NCI-H1694 (cell line): ENCODE measurements at regions not wholly inside any gene's neighbourhood (a gene's known extent, or its start where the extent isn't known, plus 50 kb on each side); places are given as distances from the start of the nearest gene placed in this dataset.

Experiments used
- DNase-seq: peaks from one replicate; lab custom pipeline; 2025; lab: John Stamatoyannopoulos, UW

DNA sequence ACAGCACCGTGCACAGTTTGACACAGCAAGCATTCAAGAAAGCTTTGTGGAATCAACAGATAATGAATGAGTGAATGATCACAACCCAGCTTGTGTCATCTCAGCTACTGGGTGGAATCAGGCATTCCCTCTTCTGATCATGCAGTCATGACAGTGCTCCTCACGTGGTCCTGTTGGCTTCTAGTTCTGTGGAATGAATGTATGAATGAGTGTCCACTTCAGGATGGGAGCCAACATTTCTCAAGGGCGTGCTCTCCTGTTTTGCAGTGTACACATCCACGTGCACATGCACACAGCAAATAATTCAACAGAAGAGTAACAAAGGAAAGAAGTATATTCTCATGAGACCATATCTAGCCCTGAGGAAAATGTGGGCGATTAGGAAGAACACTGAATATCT lies 133.1 kb upstream of the NPVF start:
- DNase-seq = no peak

DNA sequence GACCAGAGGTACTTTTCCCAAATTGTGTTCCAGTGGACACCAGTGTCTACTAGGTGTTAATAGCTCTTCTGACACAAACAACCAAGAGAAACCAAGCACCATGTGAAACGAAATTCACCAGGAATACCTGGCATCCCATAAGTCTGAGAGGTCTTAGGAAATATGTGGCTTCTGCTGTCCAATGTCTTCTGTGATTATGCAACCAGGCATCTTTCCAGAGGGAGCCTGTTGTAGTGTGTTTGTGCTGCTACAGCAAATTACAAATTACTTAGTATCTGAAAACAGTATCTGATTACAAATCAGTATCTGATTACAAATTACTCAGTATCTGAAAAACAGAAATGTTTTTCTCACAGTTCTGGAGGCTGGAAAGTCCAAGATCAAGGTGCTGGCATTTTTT lies 133.6 kb upstream of the NPVF start:
- no peak for DNase-seq

DNA sequence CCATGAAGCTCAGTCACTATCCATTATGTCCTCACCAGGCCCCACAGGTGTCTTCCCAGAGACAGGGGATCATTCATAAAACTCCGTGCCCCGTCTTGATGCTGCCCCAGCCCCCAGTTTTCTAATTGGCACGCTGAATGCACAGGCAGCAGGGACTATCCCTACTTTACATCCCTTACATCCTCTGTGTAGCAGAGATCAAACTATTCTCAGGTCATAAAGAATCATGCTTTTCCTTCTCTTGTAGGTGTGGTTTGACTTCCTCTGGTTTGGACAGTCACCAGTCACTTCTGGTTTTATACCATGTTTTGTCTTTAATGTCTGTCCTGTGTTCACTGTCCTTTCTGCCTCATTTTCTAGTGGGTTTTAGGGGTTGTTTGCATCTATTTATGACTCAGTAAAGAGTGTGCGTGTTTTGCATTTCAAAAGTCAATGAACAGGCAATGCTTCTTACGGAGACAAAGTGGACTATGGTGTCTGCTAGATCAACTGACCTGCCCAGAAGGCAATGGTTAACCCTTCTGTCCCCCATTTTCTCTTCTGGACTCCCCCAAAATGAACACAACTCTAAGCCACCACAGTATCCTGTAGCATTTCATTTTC lies 140.4 kb upstream of the NPVF start:
- no peak for DNase-seq

DNA sequence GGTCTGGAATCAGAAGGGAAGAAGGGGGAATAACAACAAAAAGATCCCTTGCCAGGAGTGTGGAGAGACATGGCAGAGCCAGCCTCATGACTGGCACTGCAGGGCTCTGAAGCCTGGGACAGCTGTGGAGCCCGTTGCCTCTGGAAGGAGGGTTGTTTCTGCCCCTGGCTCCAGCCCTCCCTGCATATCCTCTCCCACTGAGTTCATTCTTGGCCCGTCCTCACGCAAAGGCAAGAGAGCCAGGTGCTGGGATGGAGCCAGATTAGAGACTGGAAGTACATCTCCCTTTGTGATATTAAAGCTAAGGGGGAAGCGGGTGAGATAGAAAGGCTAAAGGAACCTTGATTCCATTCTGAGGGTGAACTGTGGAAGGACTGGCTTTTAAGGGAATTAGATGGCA lies 141.5 kb upstream of the NPVF start:
- no peak for DNase-seq

DNA sequence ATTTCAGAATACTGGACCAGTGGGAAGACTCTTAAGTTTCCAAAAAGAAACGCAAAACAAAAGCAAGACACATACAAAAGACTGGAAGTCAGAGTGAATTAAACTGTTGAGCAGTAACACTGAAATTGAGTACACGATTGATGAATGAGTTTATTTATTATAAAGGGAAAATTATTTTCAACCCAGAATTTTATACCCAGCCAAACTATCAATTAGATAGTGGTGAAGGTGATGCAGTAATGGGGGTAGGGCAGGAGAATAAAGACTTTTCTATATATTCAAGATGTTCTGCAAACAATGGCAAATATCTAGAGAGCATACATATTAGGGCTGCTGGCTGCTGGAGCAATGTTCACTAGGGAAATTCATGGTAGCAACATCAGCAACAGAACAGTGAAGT lies 143.7 kb upstream of the NPVF start:
- no peak for DNase-seq

DNA sequence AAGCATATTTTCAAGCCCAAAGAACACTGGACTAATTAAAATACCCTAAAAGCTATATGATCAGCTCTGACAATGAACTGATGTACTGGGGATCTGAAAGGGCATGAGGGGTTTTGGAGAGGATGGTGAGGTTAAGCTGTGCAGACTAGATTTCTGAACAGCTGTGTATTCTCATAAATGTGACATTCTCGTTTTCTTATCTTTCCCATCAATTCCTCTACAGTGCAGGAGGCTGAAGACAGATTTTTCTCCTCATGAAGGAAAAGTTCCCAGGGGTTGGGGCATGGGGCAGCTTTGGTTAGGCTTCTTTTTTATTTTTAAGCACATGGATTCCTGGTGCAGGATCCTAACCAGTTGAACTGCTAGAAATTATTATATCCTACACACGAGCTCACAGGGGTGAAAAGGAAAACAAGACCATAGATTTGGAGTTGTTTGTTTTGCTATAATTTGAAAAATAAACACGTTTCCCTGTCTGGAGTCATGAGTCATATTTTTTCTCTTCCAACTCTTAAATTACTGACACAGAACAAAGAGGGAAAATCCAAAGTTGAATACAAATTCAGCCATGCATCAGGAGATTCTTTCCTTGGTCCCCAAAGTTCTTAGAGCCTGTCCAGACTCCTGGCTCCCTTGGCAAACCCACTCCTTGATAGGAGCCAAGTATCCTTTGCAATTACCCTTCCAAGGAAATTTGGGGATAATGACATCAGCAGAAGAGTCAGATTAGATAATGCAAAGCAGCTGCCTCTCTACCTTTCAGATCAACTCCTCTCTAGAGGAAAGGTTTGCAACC lies 147.7 kb upstream of the NPVF start:
- no peak for DNase-seq

DNA sequence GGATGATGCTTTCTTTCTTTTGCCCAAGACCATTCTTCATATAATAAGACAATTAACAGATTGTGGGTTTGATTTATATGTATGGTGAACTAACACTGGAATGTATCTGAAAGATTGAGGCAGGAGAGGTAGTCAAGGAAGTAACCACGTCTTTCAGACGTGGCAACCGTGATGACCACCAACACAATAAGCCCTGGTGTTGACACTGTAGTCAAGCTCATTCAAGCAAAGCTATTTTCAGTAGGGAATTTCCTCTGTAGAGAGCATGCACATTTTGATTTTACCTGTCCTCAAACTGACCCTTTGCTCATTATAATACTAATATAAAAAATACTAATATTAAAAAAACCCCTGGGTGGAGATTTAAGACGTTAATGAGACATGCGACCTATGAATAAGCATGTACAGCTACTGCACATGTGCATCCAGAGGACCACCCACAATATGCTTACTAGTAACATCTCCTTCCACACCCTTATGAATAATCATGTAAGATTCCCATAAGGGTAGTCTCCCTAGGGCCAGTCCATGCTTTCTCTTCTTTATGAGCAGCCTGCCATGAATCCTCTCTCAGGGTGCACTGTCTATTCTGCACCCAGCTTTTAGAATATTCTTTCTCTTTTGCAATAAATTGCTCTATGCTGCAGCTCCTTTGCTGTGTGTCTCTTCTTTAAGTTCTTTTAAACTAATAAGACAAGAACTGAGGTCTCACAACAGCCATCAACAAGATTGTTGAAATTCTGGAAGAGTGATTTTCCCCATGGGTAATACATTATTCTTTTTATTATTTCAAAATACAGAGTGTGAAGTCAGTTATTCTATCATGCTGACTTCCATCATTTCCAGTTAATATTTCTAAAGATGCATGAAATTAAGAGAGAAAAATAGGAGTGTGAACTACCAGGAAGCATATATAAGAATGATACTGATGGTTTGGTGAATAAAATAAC lies 151.3 kb upstream of the NPVF start:
- no peak for DNase-seq

DNA sequence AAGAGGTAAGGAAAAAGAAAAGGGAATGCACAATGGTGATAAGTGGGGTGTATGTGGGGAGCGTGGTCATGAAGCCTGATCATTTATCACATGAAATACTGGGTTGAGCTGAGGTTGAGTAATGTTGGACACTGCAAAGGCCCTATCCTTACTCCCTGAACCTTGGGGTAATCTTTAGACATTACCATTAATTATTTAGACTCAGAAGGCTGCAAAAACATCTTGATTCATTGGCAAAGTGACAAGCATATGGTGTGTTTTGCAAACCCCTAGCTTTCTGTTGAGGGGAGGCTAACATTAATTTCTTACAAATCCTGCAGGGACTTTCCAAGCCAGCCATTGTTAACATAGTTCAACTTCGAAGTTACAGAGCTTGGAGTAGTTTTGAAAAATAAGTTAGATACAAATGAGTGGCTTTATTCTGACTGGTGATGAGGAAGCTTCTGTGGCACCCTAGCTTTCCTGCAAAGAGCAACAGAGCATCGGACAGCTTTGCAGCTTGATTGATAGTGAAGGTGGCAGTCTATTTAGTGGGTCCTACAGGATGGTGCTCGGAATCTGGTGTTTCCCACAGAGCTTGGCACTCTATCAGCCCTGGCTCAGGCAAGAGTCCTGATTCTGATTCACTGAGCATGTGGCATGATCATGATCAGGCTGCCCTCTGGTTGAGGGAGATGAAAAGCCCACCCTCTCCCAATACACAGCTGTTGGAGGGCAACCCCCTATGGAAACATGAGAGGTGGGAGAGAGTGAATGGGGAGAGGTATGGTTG lies 153.7 kb upstream of the NPVF start:
- DNase-seq = peak; percentile 25

DNA sequence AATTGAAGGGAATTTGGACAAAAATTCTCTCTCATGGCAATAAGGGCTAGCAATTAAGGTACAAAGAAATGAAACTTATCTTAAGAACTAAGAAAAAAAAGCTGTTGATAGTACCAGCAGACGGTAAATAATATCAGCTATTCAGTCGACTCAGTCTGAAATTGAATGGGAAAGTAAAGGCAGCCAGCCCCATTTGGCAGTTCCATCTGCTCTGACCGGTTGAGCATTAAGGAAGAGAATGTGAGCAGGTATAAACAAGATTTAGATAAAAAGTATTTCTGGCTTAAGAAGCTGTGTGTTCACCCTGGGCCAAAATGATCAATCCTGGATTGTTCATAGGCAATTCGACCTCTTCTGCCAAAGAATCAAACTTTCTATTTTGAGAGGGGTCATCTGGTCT lies 154.6 kb upstream of the NPVF start:
- DNase-seq = no peak

DNA sequence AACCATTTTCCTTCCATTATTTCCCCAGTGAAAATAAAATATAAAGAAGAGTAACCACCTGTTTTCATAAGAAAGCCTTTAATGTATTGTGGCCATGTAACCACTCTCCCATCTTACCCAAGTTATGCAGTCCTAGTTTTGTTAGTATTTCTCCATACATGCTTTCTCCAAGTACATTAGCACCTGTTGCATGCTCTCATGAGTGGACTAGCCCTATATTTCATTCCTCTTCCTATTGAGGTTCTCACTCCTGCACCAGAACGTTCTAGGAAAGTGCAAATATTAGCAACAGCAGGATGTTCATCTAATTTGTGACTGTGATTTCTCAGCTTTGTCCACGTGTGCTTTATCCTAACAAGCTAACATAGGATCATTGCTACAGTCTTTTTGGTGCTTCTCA lies 155.1 kb upstream of the NPVF start:
- no peak for DNase-seq

DNA sequence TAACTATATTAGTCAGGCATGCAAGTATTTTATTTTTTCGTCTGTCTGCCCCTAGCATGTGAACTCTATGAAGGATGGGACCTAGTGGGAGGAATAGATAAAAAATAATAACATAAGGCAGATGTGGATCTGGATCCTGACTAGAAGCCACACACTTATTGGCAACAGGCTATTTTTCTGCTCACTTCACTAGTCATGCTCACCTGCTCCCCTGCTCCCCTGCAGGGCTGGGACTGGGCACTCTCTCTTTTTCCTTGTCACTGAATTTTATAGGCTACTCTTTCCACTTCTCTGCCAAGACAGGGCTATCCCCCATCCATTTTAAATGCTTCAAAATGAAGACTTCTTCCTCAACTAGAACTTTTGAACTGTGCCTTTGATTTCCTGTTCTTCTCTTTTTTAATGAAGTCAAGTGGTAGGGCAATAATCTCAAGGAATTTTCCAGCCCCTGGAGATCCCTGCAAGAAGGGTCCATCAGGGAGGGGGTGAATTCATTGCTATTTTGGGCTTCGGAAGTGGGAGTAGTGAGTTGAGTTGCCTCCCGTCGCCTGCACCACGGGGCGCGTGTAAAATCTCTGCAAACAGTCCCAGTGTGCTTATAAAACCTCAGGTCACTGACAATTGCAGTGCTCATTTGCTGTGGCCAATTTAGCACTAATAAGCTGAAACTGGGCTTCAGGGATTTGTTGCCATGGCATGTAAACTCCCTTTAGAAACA lies 156.7 kb upstream of the NPVF start:
- DNase-seq = no peak

DNA sequence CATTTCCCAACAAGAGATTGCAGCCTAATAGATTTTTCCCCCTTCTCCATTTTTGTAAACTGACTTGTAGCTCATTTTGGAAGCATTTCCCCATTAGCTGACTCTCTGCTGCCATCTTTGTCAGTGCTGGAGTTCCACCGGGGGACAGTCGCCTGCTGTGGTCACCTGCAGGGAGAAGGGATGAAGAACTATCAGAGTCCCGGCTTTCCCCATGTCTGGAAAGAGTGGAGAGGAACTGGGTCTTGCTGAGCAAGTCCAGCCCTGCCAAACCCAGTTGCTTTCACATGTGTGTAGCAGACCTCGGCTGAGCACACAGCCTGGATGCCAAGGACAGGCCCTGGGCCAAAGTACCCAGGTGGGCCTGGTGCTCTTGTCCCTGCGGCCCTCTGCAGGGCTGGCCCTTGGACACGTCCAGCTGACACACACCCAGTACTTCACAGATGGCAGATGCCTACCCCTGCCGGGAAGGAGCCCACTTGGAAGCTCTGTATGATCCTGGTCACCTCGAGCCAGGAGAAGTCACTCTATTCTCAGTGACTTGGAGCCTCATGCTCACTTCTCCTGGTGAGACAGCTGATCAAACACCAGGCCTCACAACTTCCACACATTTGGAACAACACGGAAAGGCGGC lies 157.3 kb upstream of the NPVF start:
- no peak for DNase-seq

DNA sequence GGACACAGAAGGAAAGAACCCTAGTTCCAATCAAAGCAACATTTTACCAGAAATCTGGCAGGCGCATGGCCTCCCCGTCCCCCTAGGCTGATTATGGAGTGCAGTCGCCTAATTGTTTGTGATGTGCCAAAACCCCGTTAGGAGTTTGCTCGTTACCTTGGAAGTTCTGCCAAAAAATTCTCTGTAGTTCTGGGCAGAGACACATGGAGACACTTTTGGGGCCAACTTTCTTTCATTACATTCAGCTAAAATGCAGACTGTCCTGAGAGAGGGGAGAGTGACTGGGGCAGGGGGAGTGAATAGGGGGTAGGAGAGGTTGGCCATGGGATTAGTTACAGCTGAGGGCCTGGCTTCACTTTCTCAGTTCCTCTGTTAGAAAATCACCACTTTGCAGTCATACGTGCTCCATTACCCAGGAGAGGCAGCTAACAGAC lies 158.0 kb upstream of the NPVF start:
- DNase-seq = no peak

DNA sequence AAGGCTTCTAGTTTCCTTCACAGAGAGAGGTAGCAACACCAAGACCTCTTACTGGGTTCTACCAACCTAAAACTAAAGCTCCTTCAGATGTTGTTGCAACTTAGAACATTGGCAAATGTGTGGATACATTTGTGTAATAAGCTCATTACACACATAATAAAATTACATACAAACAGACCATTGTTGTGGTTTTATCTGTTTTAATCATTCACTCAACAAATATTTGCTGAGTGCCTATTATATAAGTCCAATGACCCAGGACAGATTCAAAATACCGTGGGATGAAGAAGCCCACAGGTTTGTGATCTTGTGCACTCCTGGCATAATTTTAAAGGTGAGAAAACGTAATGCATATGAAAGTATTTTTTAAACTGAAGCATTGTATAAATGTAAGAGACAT lies 160.4 kb upstream of the NPVF start:
- no peak for DNase-seq

DNA sequence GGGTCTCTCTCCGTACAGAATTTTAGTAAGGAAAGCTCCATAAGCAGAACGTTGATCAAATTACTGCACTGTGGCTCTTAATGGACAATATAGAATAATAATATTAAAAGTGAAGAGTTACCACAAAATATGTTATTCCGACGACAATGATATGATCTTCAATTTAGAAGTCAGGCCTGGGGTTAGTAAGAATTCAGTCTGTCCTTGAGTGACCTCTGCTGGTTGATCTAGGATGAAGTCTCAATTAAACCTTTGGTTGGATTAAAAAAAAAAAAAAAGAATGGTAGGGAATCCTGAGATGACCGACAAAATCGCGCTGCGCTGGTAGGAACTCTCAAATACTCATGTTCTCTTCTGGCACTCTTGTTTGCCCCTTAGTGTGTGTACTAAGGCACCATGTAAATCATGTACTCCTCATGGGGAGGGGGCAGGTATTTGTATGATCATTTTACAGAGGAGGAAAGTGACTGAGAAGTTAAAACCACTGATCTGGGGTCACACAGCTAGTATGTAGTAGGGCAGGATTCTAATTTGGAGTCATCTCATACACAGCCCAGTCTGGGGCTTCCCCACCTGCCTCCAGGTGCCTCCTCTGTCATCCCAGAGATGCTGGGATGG lies 161.3 kb upstream of the NPVF start:
- DNase-seq = peak; percentile 88

DNA sequence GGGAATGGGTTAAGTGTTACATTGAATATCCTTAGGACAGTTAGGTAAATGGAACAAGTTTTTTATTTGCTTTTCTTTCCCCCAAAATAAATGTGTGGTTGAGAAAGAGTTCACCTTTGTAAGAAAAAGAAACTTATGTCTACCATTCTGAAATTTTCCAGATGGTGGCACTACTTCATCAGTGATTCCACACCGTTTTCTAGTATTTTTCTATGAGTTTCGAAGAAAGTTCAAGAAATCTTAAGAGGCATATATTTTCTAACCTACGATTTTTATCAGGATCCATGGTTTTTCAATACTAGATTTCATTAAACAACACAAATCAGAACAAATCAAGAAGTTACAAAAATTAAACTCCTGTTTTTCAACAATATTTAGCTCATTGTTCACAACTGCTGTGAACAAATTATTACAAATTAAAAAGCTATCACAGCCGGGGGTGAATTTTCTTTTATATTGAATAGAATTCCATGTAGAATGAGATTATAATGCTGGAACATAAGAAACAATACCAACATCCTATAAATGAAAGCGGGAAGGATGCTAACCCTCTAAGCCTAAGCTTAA lies 163.1 kb upstream of the NPVF start:
- DNase-seq = peak; percentile 25

DNA sequence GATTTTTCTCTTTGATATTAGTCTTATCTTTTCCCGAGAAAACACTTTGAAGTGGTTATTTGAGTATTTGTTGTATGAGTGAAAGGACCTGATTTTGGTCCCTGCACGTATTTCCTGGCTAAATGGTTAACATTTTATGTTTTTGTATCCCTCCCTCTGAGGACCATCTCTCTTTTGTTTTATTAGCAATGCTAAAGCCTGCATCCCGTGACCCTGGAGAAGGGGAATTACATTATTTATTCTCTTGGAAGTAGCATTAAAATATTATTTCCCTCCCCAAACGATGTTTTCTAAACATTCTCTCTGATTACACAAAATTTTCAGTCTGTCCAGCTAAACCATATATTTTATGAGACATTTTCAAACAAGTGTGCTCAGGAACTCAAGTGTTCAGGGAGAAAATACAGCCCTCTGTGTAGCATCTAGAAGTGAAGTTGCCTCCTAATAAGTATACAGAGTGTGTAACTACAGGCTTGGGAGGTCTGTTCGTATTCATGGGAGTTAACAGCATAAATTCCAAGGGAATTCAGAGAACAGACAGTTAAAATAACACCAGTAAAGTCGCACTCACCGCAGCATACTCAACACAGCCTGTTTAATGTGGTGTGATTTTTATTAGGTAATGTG lies 163.8 kb upstream of the NPVF start:
- no peak for DNase-seq

DNA sequence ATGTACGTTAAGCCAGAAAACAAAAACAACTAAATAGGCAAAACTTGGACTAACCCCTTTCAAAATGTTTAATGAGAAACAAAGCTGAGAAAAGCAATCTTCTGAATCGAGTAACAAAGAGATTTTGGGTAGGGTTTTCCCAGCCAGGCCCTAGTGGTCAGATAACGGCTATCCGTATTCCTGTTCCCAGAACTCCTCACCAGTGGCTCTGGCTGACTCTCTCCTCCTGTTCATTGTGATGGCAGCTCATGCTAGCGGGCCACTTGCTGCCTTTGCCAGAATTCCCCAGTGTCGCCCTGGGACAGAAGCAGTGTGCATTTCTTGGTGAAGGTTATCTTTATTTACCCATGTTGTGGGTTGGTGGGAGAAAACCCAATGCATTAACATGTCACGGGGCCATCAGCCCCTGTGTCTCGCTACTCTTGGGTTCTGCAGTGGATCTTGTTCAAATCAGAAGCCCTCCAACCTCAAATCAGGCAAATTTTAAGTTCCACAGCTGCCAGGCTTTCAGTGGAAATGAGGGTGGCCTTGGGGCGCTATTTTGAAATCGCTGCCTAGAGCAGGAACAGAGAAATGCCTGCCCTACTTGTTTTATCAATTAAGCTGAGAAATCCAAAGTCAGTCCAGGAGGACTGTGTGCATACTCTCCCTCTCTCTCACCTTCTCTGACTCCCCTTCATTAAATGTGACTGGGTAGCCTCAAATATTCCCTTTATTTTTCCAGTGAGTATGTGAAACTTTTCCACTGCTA lies 164.5 kb upstream of the NPVF start:
- DNase-seq = no peak

DNA sequence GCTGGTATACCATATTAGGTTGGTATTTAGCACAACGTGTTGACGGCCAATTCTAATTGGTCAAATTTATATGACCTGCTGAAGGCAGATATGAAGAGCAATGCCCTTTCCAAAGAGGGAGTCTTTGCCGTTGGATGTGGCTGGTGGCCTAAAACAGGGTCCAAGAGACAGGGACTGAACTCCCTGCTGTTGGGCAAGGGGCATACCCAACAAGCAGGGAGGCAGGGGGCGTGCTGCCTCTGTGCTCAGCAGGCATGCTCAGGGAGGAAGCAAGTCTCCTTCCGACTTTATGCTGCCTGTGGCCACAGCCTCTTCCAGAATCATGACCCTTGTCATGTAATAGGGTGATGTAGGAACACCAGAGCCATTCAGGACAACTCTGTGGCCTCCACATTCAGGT lies 167.7 kb upstream of the NPVF start:
- DNase-seq = no peak
